Adrenal gland (tissue), 5 donors: ENCODE measurements at regions not wholly inside any gene's neighbourhood (a gene's known extent, or its start where the extent isn't known, plus 50 kb on each side); places are given as distances from the start of the nearest gene placed in this dataset.

ENCODE experiments used
- CTCF ChIP-seq, 6 experiments: fragments of 450-650 bp in 4 of 6; fragments of 200-600 bp in 2 of 6; sonication (generic) in 1 of 6; IDR thresholded peaks; 1 replicate in 5 of 6; 2 replicates in 1 of 6; pipeline versions ENCODE4 v1.5.1 to v1.8.0; 2016 to 2021; ENCODE audit warnings: antibody characterized with exemption in 6 of 6, mild to moderate bottlenecking in 2 of 6, moderate library complexity in 1 of 6
- POLR2A ChIP-seq, 2 donors: fragments of 450-650 bp; IDR thresholded peaks; one replicate each; pipeline ENCODE4 v1.6.1; 2017; ENCODE audit warnings: antibody characterized with exemption in 2 of 2, mild to moderate bottlenecking in 2 of 2, moderate library complexity in 1 of 2
- donor health status: DM: no; HTN: no; CAD: no.

GRCh38 chr6:165119231-165120020 lies 190.0 kb downstream of the C6orf118 start:
- no peak for TF ChIP-seq CTCF (IDR thresholded peaks at IDR 0.05)
- TF ChIP-seq POLR2A (IDR thresholded peaks at IDR 0.05): no peak
